A673 (cell line): ENCODE measurements at regions not wholly inside any gene's neighbourhood (a gene's known extent, or its start where the extent isn't known, plus 50 kb on each side); places are given as distances from the start of the nearest gene placed in this dataset.

Experiments used
- BruUV-seq: library from RNA; stranded (reverse); fragments of 400-500 nt; replicated peaks from 2 replicates; lab custom pipeline; 2021; lab: Mats Ljungman, UMichigan
- CTCF ChIA-PET: fragments of 300-600 bp; sonication (Branson Sonifier 250); formaldehyde crosslinking; loops from one replicate; lab custom pipeline; 2022; ENCODE audit warnings: antibody characterized with exemption; lab: Charles Lee
- POLR2A ChIA-PET: fragments of 300-600 bp; sonication (Branson Sonifier 250); formaldehyde crosslinking; loops from one replicate; lab custom pipeline; 2022; ENCODE audit warnings: antibody characterized with exemption; ENCODE audit not compliant: low non-redundant PET; lab: Charles Lee
- DNase-seq: peaks from one replicate; pipeline ENCODE4 v3.0.0-alpha.2; 2015; ENCODE audit warnings: low spot score
- H3K27ac ChIP-seq: fragments of 200-600 bp; sonication (generic); 2 replicates; pipeline ENCODE4 v1.5.1; 2016; ENCODE audit warnings: mixed run types, low read depth, mild to moderate bottlenecking, mixed read lengths, antibody characterized with exemption, low read length; ENCODE audit not compliant: poor library complexity, severe bottlenecking
- H3K27me3 ChIP-seq: fragments of 200-600 bp; sonication (generic); replicated peaks from 2 replicates; pipeline ENCODE4 v1.6.1; 2017; ENCODE audit warnings: mixed run types, low read depth, mild to moderate bottlenecking, mixed read lengths, antibody characterized with exemption, low read length; ENCODE audit not compliant: insufficient read depth, poor library complexity
- H3K36me3 ChIP-seq: fragments of 200-600 bp; sonication (generic); 2 replicates; pipeline ENCODE4 v1.6.1; 2016; ENCODE audit warnings: mixed run types, mild to moderate bottlenecking, mixed read lengths, antibody characterized with exemption, low read length; ENCODE audit not compliant: insufficient read depth, poor library complexity, severe bottlenecking
- H3K4me1 ChIP-seq: fragments of 200-600 bp; sonication (generic); 2 replicates; pipeline ENCODE4 v1.6.1; 2017; ENCODE audit warnings: mixed run types, mild to moderate bottlenecking, mixed read lengths, antibody characterized with exemption, low read length; ENCODE audit not compliant: insufficient read depth, poor library complexity, severe bottlenecking
- H3K4me3 ChIP-seq: fragments of 200-600 bp; sonication (generic); 2 replicates; pipeline ENCODE4 v1.5.1; 2016; ENCODE audit warnings: low read depth, mixed run types, mild to moderate bottlenecking, mixed read lengths, low read length; ENCODE audit not compliant: poor library complexity, severe bottlenecking
- H3K9me3 ChIP-seq: fragments of 200-600 bp; sonication (generic); 2 replicates; pipeline ENCODE4 v1.6.1; 2016; ENCODE audit warnings: mixed run types, low read depth, mild to moderate bottlenecking, mixed read lengths, antibody characterized with exemption, low read length; ENCODE audit not compliant: poor library complexity, severe bottlenecking
- EZH2 ChIP-seq: fragments of 200-600 bp; sonication (generic); IDR thresholded peaks from 2 replicates; pipeline ENCODE4 v1.6.1; 2017; ENCODE audit warnings: borderline replicate concordance, low read depth, mild to moderate bottlenecking, mixed read lengths, antibody characterized with exemption, low read length; ENCODE audit not compliant: poor library complexity, severe bottlenecking
- intact Hi-C: fragments of 100-400 bp; cut with micrococcal nuclease; formaldehyde crosslinking; loops from one replicate; pipeline ENCODE4 v1.10.0; 2022; ENCODE audit not compliant: unreplicated experiment
- TF ChIP-seq, protein P1 (sequence below): fragments of 300-800, 200-600 bp; sonication (generic); conservative IDR thresholded peaks from 2 replicates; pipeline ENCODE4 v1.5.1; 2017; ENCODE audit warnings: low read depth, mild to moderate bottlenecking, antibody characterized with exemption, low read length, moderate library complexity, mixed read lengths

DNA sequence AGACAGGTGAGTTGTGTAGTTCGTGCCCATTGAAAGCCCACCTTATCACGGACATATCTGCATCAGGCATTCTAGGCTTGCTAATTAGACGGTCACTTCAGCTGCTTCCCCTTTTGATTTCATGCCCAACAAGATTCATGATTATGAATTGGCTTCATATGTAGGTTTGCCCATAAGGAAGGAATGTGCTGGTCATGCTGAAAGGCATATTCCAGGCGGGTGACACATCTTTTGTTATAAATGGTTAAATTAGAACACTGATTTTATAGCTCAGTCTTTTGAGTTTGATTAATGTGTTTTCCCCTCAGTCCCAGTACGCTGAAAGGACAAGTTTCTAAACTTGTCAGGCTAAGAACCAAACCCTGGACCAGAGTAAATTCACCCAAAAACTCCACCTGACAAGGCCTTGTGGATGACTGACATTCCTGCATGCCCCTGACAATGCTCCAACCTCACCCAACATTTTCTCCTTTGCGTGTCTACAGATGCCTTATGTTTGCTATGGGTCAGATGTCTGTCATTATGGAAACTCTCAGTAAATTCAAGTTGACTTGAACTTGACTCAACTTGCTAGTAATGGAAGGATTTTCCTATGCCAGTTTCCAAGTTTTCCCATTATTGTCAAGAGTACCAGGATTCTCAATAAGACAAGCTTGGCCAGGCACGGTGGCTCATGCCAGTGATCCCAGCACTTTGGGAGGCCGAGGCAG, 421.9 kb downstream of the PMP22 start:
- Histone ChIP-seq H3K4me3 (no peak overlapping the region), H3K4me1 (no peaks in the 10 kb centered on the region), H3K27me3 (no peaks in the 10 kb centered on the region), H3K36me3 (no peaks in the 10 kb centered on the region), H3K9me3 (peaks cover 18% of the 10 kb centered on the region), H3K27ac (no peak overlapping the region)
- CTCF ChIA-PET = no interaction called here
- no TSS peak for BruUV-seq
- POLR2A ChIA-PET = interaction anchor here (0.7 kb wide), 1 partner anchor 1292 kb away, joined by 14 read pairs; no protein-coding TSS in a partner anchor
- no peak for DNase-seq
- intact Hi-C loops = no loop called here
- TF ChIP-seq, protein P1, sequence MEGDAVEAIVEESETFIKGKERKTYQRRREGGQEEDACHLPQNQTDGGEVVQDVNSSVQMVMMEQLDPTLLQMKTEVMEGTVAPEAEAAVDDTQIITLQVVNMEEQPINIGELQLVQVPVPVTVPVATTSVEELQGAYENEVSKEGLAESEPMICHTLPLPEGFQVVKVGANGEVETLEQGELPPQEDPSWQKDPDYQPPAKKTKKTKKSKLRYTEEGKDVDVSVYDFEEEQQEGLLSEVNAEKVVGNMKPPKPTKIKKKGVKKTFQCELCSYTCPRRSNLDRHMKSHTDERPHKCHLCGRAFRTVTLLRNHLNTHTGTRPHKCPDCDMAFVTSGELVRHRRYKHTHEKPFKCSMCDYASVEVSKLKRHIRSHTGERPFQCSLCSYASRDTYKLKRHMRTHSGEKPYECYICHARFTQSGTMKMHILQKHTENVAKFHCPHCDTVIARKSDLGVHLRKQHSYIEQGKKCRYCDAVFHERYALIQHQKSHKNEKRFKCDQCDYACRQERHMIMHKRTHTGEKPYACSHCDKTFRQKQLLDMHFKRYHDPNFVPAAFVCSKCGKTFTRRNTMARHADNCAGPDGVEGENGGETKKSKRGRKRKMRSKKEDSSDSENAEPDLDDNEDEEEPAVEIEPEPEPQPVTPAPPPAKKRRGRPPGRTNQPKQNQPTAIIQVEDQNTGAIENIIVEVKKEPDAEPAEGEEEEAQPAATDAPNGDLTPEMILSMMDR = no peak
- no peak for TF ChIP-seq EZH2

DNA sequence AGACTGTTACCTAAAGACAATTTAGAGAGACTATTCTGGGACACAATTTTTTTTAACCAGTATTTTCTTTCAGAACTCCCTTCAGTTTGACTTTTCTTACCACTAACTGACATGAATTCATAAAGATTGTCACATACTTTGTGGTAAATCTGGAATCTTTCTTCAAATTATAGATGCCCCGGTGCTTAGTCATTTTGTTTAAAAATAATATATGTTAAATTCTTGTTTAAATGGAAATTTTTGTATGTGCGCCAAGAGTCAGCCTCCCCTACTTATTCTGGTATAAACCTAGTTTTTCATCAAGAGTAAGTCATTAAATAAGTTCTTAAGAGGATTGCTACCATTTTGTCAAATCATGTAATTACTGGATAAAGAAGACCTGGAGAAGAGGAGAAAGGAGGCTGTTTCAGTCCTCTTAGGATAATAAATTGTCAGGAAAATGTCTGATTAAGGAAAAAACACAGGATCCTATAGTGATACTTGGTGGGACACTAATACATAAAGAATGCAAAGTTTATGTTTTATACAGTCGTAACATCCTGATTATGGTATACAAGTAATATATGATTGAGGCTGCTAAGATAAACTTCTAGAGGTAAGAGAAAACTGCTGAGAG, 424.4 kb downstream of the PMP22 start:
- intact Hi-C loops = no loop called here
- POLR2A ChIA-PET = no interaction called here
- CTCF ChIA-PET = no interaction called here
- Histone ChIP-seq H3K36me3 (no peaks in the 10 kb centered on the region), H3K27ac (no peak overlapping the region), H3K4me3 (no peak overlapping the region), H3K9me3 (peaks cover 34% of the 10 kb centered on the region), H3K4me1 (no peaks in the 10 kb centered on the region), H3K27me3 (no peaks in the 10 kb centered on the region)
- no peak for DNase-seq
- BruUV-seq = no TSS peak
- no peak for TF ChIP-seq EZH2
- TF ChIP-seq, protein P1 = no peak

DNA sequence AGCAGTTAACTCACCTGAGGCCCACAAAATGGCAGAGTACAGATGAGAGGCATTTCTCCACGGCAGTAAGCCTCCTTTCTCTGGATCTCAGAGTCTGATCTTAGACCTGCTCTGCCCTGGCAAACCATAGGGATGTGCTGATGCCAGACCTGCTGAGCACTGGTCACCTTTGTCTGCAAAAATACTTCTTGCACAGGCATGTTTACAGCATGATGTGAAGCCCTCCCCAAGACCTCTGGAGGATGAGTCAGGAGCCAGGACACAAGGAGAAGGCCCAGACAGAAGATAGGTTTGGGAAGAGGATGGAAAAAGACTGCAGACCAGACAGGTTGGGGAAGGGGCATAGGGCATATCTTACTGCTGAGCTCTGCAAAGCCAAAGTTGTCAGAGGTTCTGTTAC, 426.6 kb downstream of the PMP22 start:
- intact Hi-C loops = no loop called here
- Histone ChIP-seq H3K4me1 (no peaks in the 10 kb centered on the region), H3K27ac (no peak overlapping the region), H3K9me3 (peaks cover 43% of the 10 kb centered on the region), H3K4me3 (no peak overlapping the region), H3K27me3 (no peaks in the 10 kb centered on the region), H3K36me3 (no peaks in the 10 kb centered on the region)
- no peak for DNase-seq
- no TSS peak for BruUV-seq
- ChIA-PET POLR2A (no interaction called here), CTCF (no interaction called here)
- TF ChIP-seq EZH2 = no peak
- TF ChIP-seq, protein P1 = no peak
